Endothelial cell of umbilical vein (primary cell): ENCODE measurements at regions not wholly inside any gene's neighbourhood (a gene's known extent, or its start where the extent isn't known, plus 50 kb on each side); places are given as distances from the start of the nearest gene placed in this dataset.

Experiments
- POLR2A ChIP-seq: IDR thresholded peaks from 2 replicates; pipeline ENCODE4 v1.6.1; 2012; ENCODE audit warnings: low read depth, mild to moderate bottlenecking, control low read depth, low read length
- TF ChIP-seq, protein P1 (sequence below), 2 donors: IDR thresholded peaks; 1 replicate in 1 of 2; 2 replicates in 1 of 2; pipeline ENCODE4 v1.5.1; 2011; ENCODE audit warnings: low read length in 2 of 2, mild to moderate bottlenecking in 2 of 2, moderate library complexity in 2 of 2, control low read depth in 1 of 2, inconsistent platforms in 1 of 2, low read depth in 1 of 2; ENCODE audit not compliant: insufficient read depth in 1 of 2; ENCODE audit errors: extremely low read depth in 1 of 2

DNA sequence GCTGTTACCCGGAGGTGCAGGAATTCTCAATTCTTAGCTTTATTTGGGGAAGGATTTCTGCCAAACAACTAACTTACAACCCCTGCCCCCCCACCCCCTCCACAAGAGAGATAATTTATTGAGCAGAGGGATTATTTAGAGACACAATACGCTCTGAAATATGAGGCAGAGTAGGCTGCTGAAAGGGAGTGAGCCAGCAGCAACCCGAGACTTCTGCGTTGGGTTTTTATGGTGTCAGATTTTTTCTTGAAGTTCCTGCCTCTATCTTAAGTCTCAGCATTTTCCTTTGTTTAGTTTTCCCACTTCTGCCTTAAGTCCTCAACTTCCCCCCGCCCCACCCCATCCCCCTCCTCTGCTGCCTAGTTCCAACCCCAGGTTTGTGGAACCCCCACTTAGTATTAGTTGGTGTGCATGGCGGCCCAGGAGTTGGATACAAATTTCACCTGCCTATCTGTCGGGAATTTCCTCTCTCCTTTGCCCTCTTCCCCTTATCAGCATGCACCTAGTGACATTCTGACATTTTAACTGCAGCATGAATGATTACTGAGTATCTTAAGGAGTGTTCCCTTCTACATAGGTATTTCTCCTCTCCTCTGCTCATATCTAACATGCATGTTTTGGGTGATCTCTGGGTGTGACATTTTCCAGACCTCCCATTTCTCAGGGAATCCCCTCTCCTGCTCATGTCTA lies 1635.9 kb upstream of the LRRTM1 start:
- TF ChIP-seq, protein P1, sequence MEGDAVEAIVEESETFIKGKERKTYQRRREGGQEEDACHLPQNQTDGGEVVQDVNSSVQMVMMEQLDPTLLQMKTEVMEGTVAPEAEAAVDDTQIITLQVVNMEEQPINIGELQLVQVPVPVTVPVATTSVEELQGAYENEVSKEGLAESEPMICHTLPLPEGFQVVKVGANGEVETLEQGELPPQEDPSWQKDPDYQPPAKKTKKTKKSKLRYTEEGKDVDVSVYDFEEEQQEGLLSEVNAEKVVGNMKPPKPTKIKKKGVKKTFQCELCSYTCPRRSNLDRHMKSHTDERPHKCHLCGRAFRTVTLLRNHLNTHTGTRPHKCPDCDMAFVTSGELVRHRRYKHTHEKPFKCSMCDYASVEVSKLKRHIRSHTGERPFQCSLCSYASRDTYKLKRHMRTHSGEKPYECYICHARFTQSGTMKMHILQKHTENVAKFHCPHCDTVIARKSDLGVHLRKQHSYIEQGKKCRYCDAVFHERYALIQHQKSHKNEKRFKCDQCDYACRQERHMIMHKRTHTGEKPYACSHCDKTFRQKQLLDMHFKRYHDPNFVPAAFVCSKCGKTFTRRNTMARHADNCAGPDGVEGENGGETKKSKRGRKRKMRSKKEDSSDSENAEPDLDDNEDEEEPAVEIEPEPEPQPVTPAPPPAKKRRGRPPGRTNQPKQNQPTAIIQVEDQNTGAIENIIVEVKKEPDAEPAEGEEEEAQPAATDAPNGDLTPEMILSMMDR (IDR thresholded peaks at IDR 0.05; ENCODE audit: extremely low read depth in 1 of 2, insufficient read depth in 1 of 2, low read depth in 1 of 2, low read length in 2 of 2), result no peak
- no peak for TF ChIP-seq POLR2A
